T-cell (primary cell): ENCODE measurements at regions not wholly inside any gene's neighbourhood (a gene's known extent, or its start where the extent isn't known, plus 50 kb on each side); places are given as distances from the start of the nearest gene placed in this dataset.

Experiments used
- ATAC-seq, 4 experiments: fragments of 200-7000 bp in 3 of 4; fragments of 150-1000 bp in 1 of 4; cut with Tn5 transposase; replicated peaks in 1 of 4; 1 replicate in 3 of 4; 2 replicates in 1 of 4; pipeline ENCODE4 v1.10.0; 2021; ENCODE audit warnings: moderate library complexity in 3 of 4, mild to moderate bottlenecking in 2 of 4, moderate number of reproducible peaks in 1 of 4
- CTCF ChIA-PET, 2 donors: fragments of 300-600 bp; sonication (Branson Sonifier 250); formaldehyde crosslinking; loops; one replicate each; lab custom pipeline; 2022; ENCODE audit warnings: antibody characterized with exemption in 2 of 2; lab: Charles Lee
- POLR2A ChIA-PET, 2 donors: fragments of 300-600 bp; sonication (Branson Sonifier 250); formaldehyde crosslinking; loops; one replicate each; lab custom pipeline; 2022; ENCODE audit warnings: antibody characterized with exemption in 2 of 2; lab: Charles Lee
- DNase-seq, 35 experiments: peaks; one replicate each; pipeline versions ENCODE4 v3.0.0 to v3.0.0-alpha.2; 2013 to 2023
- H3K27ac ChIP-seq: one replicate; pipeline ENCODE4 v1.5.1; 2013; ENCODE audit warnings: low read length
- H3K27me3 ChIP-seq, 2 experiments: replicated peaks in 1 of 2; 1 replicate in 1 of 2; 2 replicates in 1 of 2; pipeline versions ENCODE4 v1.6.1 to v1.7.0; 2013; ENCODE audit warnings: low read length in 1 of 2, mixed read lengths in 1 of 2; ENCODE audit not compliant: control insufficient read depth in 2 of 2, insufficient read depth in 2 of 2; ENCODE audit errors: extremely low read depth in 1 of 2
- H3K36me3 ChIP-seq, 2 donors: 1 replicate in 1 of 2; 2 replicates in 1 of 2; pipeline versions ENCODE4 v1.6.1 to v1.7.0; 2013; ENCODE audit warnings: low read length in 1 of 2; ENCODE audit not compliant: control insufficient read depth in 2 of 2, insufficient read depth in 1 of 2; ENCODE audit errors: extremely low read depth in 1 of 2
- H3K4me1 ChIP-seq, 2 experiments: 1 replicate in 1 of 2; 2 replicates in 1 of 2; pipeline versions ENCODE4 v1.6.1 to v1.7.0; 2013; ENCODE audit warnings: low read length in 2 of 2, mixed read lengths in 1 of 2; ENCODE audit not compliant: insufficient read depth in 2 of 2, control insufficient read depth in 1 of 2; ENCODE audit errors: extremely low read depth in 1 of 2
- H3K4me3 ChIP-seq, 2 donors: 1 replicate in 1 of 2; 2 replicates in 1 of 2; pipeline versions ENCODE4 v1.5.1 to v1.7.0; 2013; ENCODE audit warnings: mild to moderate bottlenecking in 2 of 2, low read length in 1 of 2, moderate library complexity in 1 of 2; ENCODE audit not compliant: control insufficient read depth in 1 of 2; ENCODE audit errors: extremely low read depth in 1 of 2
- H3K9me3 ChIP-seq: 2 replicates; pipeline ENCODE4 v1.7.0; 2013
- H3K27ac Mint-ChIP-seq, 2 donors: one replicate each; pipeline ENCODE4 v1.8.0; 2020 to 2021; ENCODE audit warnings: mild to moderate bottlenecking in 2 of 2, mixed read lengths in 2 of 2
- H3K27me3 Mint-ChIP-seq, 2 donors: one replicate each; pipeline ENCODE4 v1.8.0; 2021 to 2022; ENCODE audit warnings: mixed read lengths in 2 of 2
- H3K36me3 Mint-ChIP-seq: one replicate; pipeline ENCODE4 v1.8.0; 2021; ENCODE audit warnings: mixed read lengths
- H3K4me1 Mint-ChIP-seq, 3 donors: one replicate each; pipeline ENCODE4 v1.8.0; 2020 to 2022; ENCODE audit warnings: mixed read lengths in 3 of 3, mild to moderate bottlenecking in 1 of 3
- H3K4me3 Mint-ChIP-seq, 3 donors: one replicate each; pipeline ENCODE4 v1.8.0; 2020 to 2022; ENCODE audit warnings: mild to moderate bottlenecking in 3 of 3, mixed read lengths in 3 of 3, moderate library complexity in 3 of 3
- H3K9me3 Mint-ChIP-seq, 3 donors: one replicate each; pipeline ENCODE4 v1.8.0; 2020 to 2022; ENCODE audit warnings: mixed read lengths in 3 of 3
- WGBS: methylation state at CpG from one replicate; pipeline ENCODE4 v1.1.5; 2013; ENCODE audit warnings: missing lambda C conversion rate; ENCODE audit not compliant: insufficient coverage; 5-methylcytosine and 5-hydroxymethylcytosine counted together

GRCh38 chr5:121737120-121737519, 114.6 kb upstream of the FTMT start:
- Histone ChIP-seq H3K27ac (no peak overlapping the region), H3K36me3 (no peaks in the 10 kb centered on the region), H3K4me1 (no peaks in the 10 kb centered on the region), H3K4me3 (no peak overlapping the region), H3K9me3 (no peaks in the 10 kb centered on the region), H3K27me3 (no peaks in the 10 kb centered on the region)
- ChIA-PET CTCF (no interaction called here), POLR2A (no interaction called here)
- Mint-ChIP-seq H3K36me3 (no peaks in the 10 kb centered on the region), H3K4me3 (no peak overlapping the region), H3K4me1 (no peaks in the 10 kb centered on the region), H3K27ac (no peak overlapping the region), H3K9me3 (peaks cover 2 to 5% (median 5%) of the 10 kb centered on the region in 3 donors), H3K27me3 (no peaks in the 10 kb centered on the region)
- DNase-seq (no peak), ATAC-seq (no peak)
- 95% methylated on average over 2 of the region's 2 CpGs for WGBS

- no peaks in the 10 kb centered on the region for H3K4me1 Mint-ChIP-seq
- DNase-seq (no peak), ATAC-seq (no peak)
- no peaks in the 10 kb centered on the region for H3K4me1 ChIP-seq
- H3K4me3 ChIP-seq, result no peak overlapping the region
- no peaks in the 10 kb centered on the region for H3K9me3 ChIP-seq
- CTCF ChIA-PET, result no interaction called here
- 50% methylated on average over 1 of the region's 3 CpGs for WGBS
- H3K36me3 ChIP-seq, result no peaks in the 10 kb centered on the region
- peaks cover 2 to 5% (median 5%) of the 10 kb centered on the region in 3 donors for H3K9me3 Mint-ChIP-seq
- POLR2A ChIA-PET, result no interaction called here
- H3K36me3 Mint-ChIP-seq, result no peaks in the 10 kb centered on the region
- no peak overlapping the region for H3K4me3 Mint-ChIP-seq
- no peak overlapping the region for H3K27ac Mint-ChIP-seq
- H3K27me3 ChIP-seq, result no peaks in the 10 kb centered on the region
- no peak overlapping the region for H3K27ac ChIP-seq
- no peaks in the 10 kb centered on the region for H3K27me3 Mint-ChIP-seq
These were observed 110.5 kb upstream of the FTMT start for GRCh38 chr5:121741156-121741555.

DNA sequence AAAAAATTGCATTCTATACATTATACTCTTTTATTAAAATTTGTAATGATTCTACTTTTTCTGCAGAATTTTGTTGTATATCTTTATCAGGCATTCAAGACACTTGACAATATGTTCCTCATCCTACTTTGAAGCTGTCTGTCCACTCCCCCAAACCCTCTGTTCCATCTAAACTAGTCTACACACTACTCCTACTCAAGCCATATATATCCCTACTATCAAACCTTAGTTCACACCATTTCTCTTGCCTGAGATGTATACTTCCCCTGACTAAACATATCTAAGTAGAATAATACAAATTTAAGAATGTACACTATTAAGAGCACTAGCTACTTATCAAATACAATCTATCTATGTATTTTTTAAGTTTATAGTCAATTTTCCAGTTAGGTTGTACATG, 107.1 kb upstream of the FTMT start:
- no peak overlapping the region for H3K27ac ChIP-seq
- no peak overlapping the region for H3K4me3 ChIP-seq
- CTCF ChIA-PET, result no interaction called here
- no peaks in the 10 kb centered on the region for H3K9me3 ChIP-seq
- ATAC-seq (no peak), DNase-seq (no peak)
- H3K36me3 ChIP-seq, result no peaks in the 10 kb centered on the region
- no peaks in the 10 kb centered on the region for H3K36me3 Mint-ChIP-seq
- H3K27ac Mint-ChIP-seq, result no peak overlapping the region
- no peaks in the 10 kb centered on the region for H3K27me3 Mint-ChIP-seq
- no peaks in the 10 kb centered on the region for H3K4me1 ChIP-seq
- no peak overlapping the region for H3K4me3 Mint-ChIP-seq
- POLR2A ChIA-PET, result no interaction called here
- no peaks in the 10 kb centered on the region for H3K27me3 ChIP-seq
- no peaks in the 10 kb centered on the region for H3K4me1 Mint-ChIP-seq
- H3K9me3 Mint-ChIP-seq, result peaks cover 2 to 5% (median 5%) of the 10 kb centered on the region in 3 donors

DNA sequence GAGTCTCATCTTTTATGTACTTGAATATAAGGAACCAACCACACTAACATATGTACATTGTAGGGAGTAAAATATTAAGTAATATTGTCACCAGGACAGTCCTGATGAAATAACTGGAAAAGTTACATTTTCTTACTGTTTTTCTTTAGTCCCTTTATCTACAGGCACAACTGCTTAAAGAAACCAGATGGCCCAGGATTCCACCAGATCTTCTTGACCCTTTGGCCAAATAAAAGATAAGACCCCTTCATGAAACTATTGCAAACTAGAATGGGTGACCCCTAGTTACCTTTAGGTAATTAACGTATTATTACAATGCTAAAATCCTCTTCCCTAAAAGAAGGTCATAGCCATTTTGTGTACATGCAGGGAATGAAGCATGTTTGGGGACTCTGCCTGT, 106.3 kb upstream of the FTMT start:
- ChIA-PET CTCF (no interaction called here), POLR2A (no interaction called here)
- no CpG with 5 or more reads among the region's 1 CpG for WGBS
- Histone ChIP-seq H3K27me3 (no peaks in the 10 kb centered on the region), H3K4me1 (no peaks in the 10 kb centered on the region), H3K27ac (no peak overlapping the region), H3K9me3 (no peaks in the 10 kb centered on the region), H3K4me3 (no peak overlapping the region), H3K36me3 (no peaks in the 10 kb centered on the region)
- Mint-ChIP-seq H3K9me3 (peaks cover 0 to 7% (median 5%) of the 10 kb centered on the region in 3 donors), H3K27ac (no peak overlapping the region), H3K36me3 (no peaks in the 10 kb centered on the region), H3K4me3 (no peak overlapping the region), H3K4me1 (no peaks in the 10 kb centered on the region), H3K27me3 (no peaks in the 10 kb centered on the region)
- no peak for DNase-seq
- no peak for ATAC-seq

DNA sequence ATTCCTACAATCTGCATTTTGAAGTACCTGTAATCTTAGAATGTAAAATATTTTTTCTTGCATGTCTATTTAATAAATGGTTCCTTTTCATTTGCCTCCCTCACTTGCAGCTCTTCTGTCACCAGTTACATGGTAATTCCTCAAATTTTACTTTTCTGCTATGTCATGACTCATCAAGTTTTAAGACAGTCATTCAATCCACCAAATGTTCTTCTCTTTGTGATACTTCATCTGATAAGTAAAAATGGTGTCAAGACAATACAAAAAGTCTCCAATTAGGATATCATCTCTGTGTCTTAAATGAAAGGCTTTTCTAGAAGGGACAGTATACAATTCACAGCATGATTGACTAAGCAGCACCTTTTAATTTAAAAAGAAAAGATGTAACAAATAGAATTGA, 104.9 kb upstream of the FTMT start:
- H3K36me3 Mint-ChIP-seq, result no peaks in the 10 kb centered on the region
- CTCF ChIA-PET, result no interaction called here

GRCh38 chr5:121748686-121749085, 103.0 kb upstream of the FTMT start:
- Histone ChIP-seq H3K4me1 (no peaks in the 10 kb centered on the region), H3K27ac (no peak overlapping the region), H3K36me3 (no peaks in the 10 kb centered on the region), H3K9me3 (no peaks in the 10 kb centered on the region), H3K4me3 (no peak overlapping the region), H3K27me3 (no peaks in the 10 kb centered on the region)
- POLR2A ChIA-PET, result no interaction called here
- ATAC-seq, result no peak
- H3K9me3 Mint-ChIP-seq, result peaks cover 0 to 11% (median 0%) of the 10 kb centered on the region in 3 donors
- no peak for DNase-seq
- no peaks in the 10 kb centered on the region for H3K27me3 Mint-ChIP-seq
- no peak overlapping the region for H3K4me3 Mint-ChIP-seq
- CTCF ChIA-PET, result no interaction called here
- H3K27ac Mint-ChIP-seq, result no peak overlapping the region
- H3K36me3 Mint-ChIP-seq, result no peaks in the 10 kb centered on the region
- H3K4me1 Mint-ChIP-seq, result no peaks in the 10 kb centered on the region

More for the DNA sequence above, 104.9 kb upstream of the FTMT start:
- ATAC-seq, result no peak
- POLR2A ChIA-PET, result no interaction called here
- Mint-ChIP-seq H3K27me3 (no peaks in the 10 kb centered on the region), H3K9me3 (peaks cover 0 to 11% (median 0%) of the 10 kb centered on the region in 3 donors), H3K4me3 (no peak overlapping the region), H3K4me1 (no peaks in the 10 kb centered on the region), H3K27ac (no peak overlapping the region)
- DNase-seq, result no peak
- Histone ChIP-seq H3K27ac (no peak overlapping the region), H3K36me3 (no peaks in the 10 kb centered on the region), H3K4me1 (no peaks in the 10 kb centered on the region), H3K4me3 (no peak overlapping the region), H3K27me3 (no peaks in the 10 kb centered on the region), H3K9me3 (no peaks in the 10 kb centered on the region)

DNA sequence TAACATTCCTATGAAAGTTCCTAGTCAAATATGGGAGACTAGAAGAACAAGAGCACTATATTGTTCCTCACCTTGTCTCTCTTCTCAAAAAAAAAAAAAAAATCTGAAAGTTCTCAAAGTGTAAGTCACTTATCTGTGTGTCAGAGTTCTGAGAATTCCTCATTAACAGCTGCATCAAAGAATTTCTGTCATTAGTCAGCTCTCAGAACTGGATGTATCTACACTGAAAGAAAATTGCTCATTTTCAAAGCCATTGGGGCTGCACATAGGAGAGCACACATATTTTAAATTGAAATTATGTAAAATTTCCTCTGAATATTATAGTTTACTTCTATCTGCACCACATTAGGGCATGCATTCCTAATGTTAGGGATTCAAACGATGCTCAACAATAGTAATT, 99.5 kb upstream of the FTMT start:
- Mint-ChIP-seq H3K27ac (no peak overlapping the region), H3K4me1 (no peaks in the 10 kb centered on the region), H3K27me3 (no peaks in the 10 kb centered on the region), H3K4me3 (no peak overlapping the region), H3K36me3 (no peaks in the 10 kb centered on the region), H3K9me3 (peaks cover 0 to 11% (median 0%) of the 10 kb centered on the region in 3 donors)
- ChIA-PET CTCF (no interaction called here), POLR2A (no interaction called here)
- no peak overlapping the region for H3K4me3 ChIP-seq
- DNase-seq (no peak), ATAC-seq (no peak)
- no peak overlapping the region for H3K27ac ChIP-seq
- no peaks in the 10 kb centered on the region for H3K36me3 ChIP-seq
- H3K9me3 ChIP-seq, result no peaks in the 10 kb centered on the region
- no peaks in the 10 kb centered on the region for H3K4me1 ChIP-seq
- no CpG with 5 or more reads among the region's 1 CpG for WGBS
- no peaks in the 10 kb centered on the region for H3K27me3 ChIP-seq
